Vagina (tissue), 2 donors: ENCODE measurements at regions not wholly inside any gene's neighbourhood (a gene's known extent, or its start where the extent isn't known, plus 50 kb on each side); places are given as distances from the start of the nearest gene placed in this dataset.

Experiments used
- DNase-seq, 2 donors: peaks; one replicate each; pipeline ENCODE4 v3.0.0-alpha.2; 2017; ENCODE audit errors: extremely low spot score in 2 of 2
- H3K27ac ChIP-seq: fragments of 200-600 bp; sonication (generic); one replicate; pipeline ENCODE4 v1.5.1; 2019
- H3K27me3 ChIP-seq: fragments of 200-600 bp; sonication (generic); one replicate; pipeline ENCODE4 v1.5.1; 2019
- H3K36me3 ChIP-seq, 2 donors: fragments of 200-600 bp; sonication (generic); one replicate each; pipeline ENCODE4 v1.5.1; 2017 to 2019
- H3K4me1 ChIP-seq: fragments of 200-600 bp; sonication (generic); one replicate; pipeline ENCODE4 v1.5.1; 2019
- H3K4me3 ChIP-seq, 2 donors: fragments of 200-600 bp; sonication (generic); 1 replicate in 1 of 2; 2 replicates in 1 of 2; pipeline ENCODE4 v1.5.1; 2016 to 2019
- H3K9me3 ChIP-seq: fragments of 200-600 bp; sonication (generic); one replicate; pipeline ENCODE4 v1.5.1; 2019
- POLR2A ChIP-seq, 2 donors: fragments of 450-650 bp; IDR thresholded peaks; one replicate each; pipeline ENCODE4 v1.6.1; 2017; ENCODE audit warnings: antibody characterized with exemption in 2 of 2, mild to moderate bottlenecking in 2 of 2, moderate library complexity in 2 of 2
- POLR2AphosphoS5 ChIP-seq, 2 donors: sonication (generic); formaldehyde crosslinking; IDR thresholded peaks; one replicate each; pipeline ENCODE4 v1.9.0; 2017; ENCODE audit warnings: antibody characterized with exemption in 2 of 2, mild to moderate bottlenecking in 2 of 2, low read depth in 1 of 2; ENCODE audit not compliant: insufficient read depth in 1 of 2
- intact Hi-C: fragments of 100-400 bp; cut with DNase I; formaldehyde crosslinking; loops from one replicate; pipeline ENCODE4 v1.15.1; 2023
- TF ChIP-seq, protein P1 (sequence below), 3 experiments: fragments of 450-650 bp in 2 of 3; fragments of 200-600 bp in 1 of 3; sonication (generic) in 1 of 3; IDR thresholded peaks; one replicate each; pipeline ENCODE4 v1.5.1; 2017 to 2019; ENCODE audit warnings: antibody characterized with exemption in 3 of 3, mild to moderate bottlenecking in 2 of 3, moderate library complexity in 2 of 3

DNA sequence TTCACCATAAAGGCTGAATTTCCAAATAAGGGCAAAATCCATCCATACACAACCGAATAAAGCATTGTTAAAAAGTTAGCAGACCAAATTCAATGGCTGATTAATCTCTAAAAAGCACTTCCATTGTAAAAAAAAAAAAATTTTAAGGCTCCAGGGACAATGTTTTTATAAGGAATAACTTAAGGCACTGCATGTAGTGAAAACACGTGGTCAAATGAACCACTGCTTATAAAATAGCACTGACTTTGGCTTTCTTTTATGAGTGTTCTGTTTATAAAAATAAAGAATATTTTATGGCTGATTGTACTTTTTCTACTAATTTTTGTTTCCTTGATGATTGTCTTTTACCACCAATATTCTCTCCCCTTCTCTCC, 409.3 kb upstream of the KCNH7 start:
- Histone ChIP-seq H3K36me3 (no peaks in the 10 kb centered on the region), H3K4me3 (no peak overlapping the region), H3K9me3 (no peaks in the 10 kb centered on the region), H3K4me1 (no peaks in the 10 kb centered on the region), H3K27me3 (no peaks in the 10 kb centered on the region), H3K27ac (no peak overlapping the region)
- no peak for DNase-seq
- TF ChIP-seq POLR2A (IDR thresholded peaks at IDR 0.05), result no peak
- TF ChIP-seq, protein P1, sequence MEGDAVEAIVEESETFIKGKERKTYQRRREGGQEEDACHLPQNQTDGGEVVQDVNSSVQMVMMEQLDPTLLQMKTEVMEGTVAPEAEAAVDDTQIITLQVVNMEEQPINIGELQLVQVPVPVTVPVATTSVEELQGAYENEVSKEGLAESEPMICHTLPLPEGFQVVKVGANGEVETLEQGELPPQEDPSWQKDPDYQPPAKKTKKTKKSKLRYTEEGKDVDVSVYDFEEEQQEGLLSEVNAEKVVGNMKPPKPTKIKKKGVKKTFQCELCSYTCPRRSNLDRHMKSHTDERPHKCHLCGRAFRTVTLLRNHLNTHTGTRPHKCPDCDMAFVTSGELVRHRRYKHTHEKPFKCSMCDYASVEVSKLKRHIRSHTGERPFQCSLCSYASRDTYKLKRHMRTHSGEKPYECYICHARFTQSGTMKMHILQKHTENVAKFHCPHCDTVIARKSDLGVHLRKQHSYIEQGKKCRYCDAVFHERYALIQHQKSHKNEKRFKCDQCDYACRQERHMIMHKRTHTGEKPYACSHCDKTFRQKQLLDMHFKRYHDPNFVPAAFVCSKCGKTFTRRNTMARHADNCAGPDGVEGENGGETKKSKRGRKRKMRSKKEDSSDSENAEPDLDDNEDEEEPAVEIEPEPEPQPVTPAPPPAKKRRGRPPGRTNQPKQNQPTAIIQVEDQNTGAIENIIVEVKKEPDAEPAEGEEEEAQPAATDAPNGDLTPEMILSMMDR (IDR thresholded peaks at IDR 0.05), result no peak
- TF ChIP-seq POLR2AphosphoS5 (IDR thresholded peaks at IDR 0.05; ENCODE audit: insufficient read depth in 1 of 2, low read depth in 1 of 2), result no peak
- intact Hi-C loops, result no loop called here

DNA sequence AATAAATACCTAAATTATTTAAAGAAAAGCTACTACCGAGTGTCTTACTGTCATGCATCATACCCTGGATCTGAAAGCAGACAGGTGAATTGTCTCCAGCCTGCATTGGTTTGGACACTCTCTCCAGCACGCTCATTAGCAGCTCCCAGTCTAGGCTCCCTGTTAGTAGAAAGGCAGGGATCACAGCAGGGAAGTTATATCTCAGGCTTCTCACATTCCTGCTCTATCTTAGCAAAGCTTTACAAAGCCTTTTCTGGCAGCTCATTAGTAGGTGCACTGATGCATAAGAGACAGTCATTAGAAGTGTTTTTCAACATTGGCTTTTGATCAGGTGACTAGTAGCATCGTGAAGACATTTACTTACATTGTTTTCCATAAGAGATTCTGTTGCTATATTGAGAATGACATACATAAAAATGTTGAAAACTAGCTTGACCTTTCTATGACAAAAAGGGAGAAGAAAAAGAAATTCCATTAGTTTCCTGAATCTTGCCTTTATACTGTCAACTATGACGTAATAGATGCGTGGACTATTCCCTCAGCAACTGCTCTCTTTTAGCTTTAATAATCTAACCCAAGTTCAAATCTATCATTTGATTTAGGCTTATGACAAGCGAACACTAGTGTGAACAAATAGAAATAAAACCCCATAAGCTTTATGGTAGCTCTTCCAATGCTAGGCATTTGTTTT, 408.7 kb upstream of the KCNH7 start:
- intact Hi-C loops, result no loop called here
- Histone ChIP-seq H3K27ac (no peak overlapping the region), H3K27me3 (no peaks in the 10 kb centered on the region), H3K9me3 (no peaks in the 10 kb centered on the region), H3K36me3 (no peaks in the 10 kb centered on the region), H3K4me3 (no peak overlapping the region), H3K4me1 (no peaks in the 10 kb centered on the region)
- TF ChIP-seq POLR2AphosphoS5 (IDR thresholded peaks at IDR 0.05; ENCODE audit: insufficient read depth in 1 of 2, low read depth in 1 of 2) (no peak), POLR2A (IDR thresholded peaks at IDR 0.05) (no peak)
- TF ChIP-seq, protein P1 (IDR thresholded peaks at IDR 0.05), result no peak
- DNase-seq, result no peak

DNA sequence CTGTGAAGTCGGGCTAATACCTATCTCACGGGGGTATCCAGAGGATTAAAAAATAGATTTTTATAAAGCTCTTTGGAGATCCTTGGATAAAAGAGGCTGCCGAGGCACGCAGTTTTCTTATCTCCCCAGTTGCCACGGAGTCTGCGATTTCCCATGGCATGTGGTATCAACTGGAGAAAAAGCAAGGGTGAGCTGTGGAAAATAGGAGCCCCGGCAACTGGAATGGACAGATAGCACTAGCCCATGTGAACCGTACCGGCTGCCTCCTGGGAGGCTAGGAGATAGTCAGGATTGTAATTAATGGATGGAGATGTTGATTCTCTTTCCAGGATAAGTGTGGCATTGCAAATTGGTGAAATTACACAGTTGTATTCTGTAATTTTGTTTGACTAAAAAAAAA, 407.6 kb upstream of the KCNH7 start:
- intact Hi-C loops, result no loop called here

DNA sequence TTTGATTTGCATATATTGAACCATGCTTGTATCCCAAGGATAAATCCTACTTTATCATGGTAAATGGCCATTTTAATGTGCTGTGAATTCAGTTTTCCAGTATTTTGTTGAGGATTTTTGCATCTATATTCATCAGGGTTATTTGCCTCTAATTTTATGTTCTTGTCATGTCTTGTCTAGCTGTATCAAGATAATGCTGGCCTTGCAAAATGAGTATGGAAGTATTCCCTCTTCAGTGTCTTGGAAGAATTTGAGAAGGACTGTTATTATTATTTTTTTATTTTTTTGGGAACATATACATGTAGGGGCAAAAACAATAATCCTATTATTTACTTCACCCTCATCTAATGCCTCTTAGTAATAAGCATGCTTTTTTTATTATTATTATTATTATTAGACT, 398.0 kb upstream of the KCNH7 start:
- TF ChIP-seq POLR2AphosphoS5 (IDR thresholded peaks at IDR 0.05; ENCODE audit: insufficient read depth in 1 of 2, low read depth in 1 of 2) (no peak), POLR2A (IDR thresholded peaks at IDR 0.05) (no peak)
- TF ChIP-seq, protein P1 (IDR thresholded peaks at IDR 0.05), result no peak
- Histone ChIP-seq H3K9me3 (no peaks in the 10 kb centered on the region), H3K4me1 (no peaks in the 10 kb centered on the region), H3K27ac (no peak overlapping the region), H3K27me3 (no peaks in the 10 kb centered on the region), H3K4me3 (no peak overlapping the region), H3K36me3 (no peaks in the 10 kb centered on the region)
- DNase-seq, result no peak
- intact Hi-C loops, result no loop called here

More for the DNA sequence above, 407.6 kb upstream of the KCNH7 start:
- no peak overlapping the region for H3K4me3 ChIP-seq
- no peaks in the 10 kb centered on the region for H3K9me3 ChIP-seq
- TF ChIP-seq POLR2A (IDR thresholded peaks at IDR 0.05), result no peak
- TF ChIP-seq, protein P1 (IDR thresholded peaks at IDR 0.05), result no peak
- TF ChIP-seq POLR2AphosphoS5 (IDR thresholded peaks at IDR 0.05; ENCODE audit: insufficient read depth in 1 of 2, low read depth in 1 of 2), result no peak
- no peaks in the 10 kb centered on the region for H3K4me1 ChIP-seq
- H3K27ac ChIP-seq, result no peak overlapping the region
- no peaks in the 10 kb centered on the region for H3K27me3 ChIP-seq
- H3K36me3 ChIP-seq, result no peaks in the 10 kb centered on the region
- no peak for DNase-seq

DNA sequence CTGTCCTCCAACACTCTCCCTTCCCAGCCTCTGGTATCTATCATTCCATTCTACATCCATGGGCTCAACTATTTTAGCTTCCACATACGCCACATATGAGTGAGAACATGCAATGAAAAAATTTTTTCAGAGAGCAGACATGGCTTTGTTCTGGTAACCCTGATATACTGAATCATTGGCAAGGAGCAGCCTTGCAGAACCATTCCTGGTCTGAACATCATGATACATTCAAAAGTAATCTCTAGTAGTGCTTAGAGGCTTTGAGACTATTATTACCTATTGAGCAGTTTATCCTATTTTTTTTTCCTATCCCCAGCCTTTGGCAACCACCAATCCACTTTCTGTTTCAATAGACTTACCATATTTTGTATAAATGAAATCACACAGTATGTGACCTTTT, 393.1 kb upstream of the KCNH7 start:
- Histone ChIP-seq H3K4me3 (no peak overlapping the region), H3K27me3 (no peaks in the 10 kb centered on the region), H3K27ac (no peak overlapping the region), H3K36me3 (no peaks in the 10 kb centered on the region), H3K4me1 (no peaks in the 10 kb centered on the region), H3K9me3 (no peaks in the 10 kb centered on the region)
- TF ChIP-seq POLR2AphosphoS5 (IDR thresholded peaks at IDR 0.05; ENCODE audit: insufficient read depth in 1 of 2, low read depth in 1 of 2) (no peak), POLR2A (IDR thresholded peaks at IDR 0.05) (no peak)
- TF ChIP-seq, protein P1 (IDR thresholded peaks at IDR 0.05), result no peak
- no peak for DNase-seq
- intact Hi-C loops, result no loop called here
